Thyroid gland (tissue), 4 donors: ENCODE measurements at regions not wholly inside any gene's neighbourhood (a gene's known extent, or its start where the extent isn't known, plus 50 kb on each side); places are given as distances from the start of the nearest gene placed in this dataset.

ENCODE experiments used
- DNase-seq, 2 donors: peaks; one replicate each; pipeline ENCODE4 v3.0.0-alpha.2; 2019
- H3K27ac ChIP-seq, 3 donors: fragments of 200-600 bp; sonication (generic); 1 replicate in 2 of 3; 2 replicates in 1 of 3; pipeline ENCODE4 v1.5.1; 2016 to 2019; ENCODE audit warnings: mild to moderate bottlenecking in 1 of 3, moderate library complexity in 1 of 3
- H3K27me3 ChIP-seq: fragments of 200-600 bp; sonication (generic); one replicate; pipeline ENCODE4 v1.5.1; 2019
- H3K36me3 ChIP-seq, 2 donors: fragments of 200-600 bp; sonication (generic); one replicate each; pipeline ENCODE4 v1.5.1; 2016 to 2019
- H3K4me1 ChIP-seq, 2 donors: fragments of 200-600 bp; sonication (generic); one replicate each; pipeline ENCODE4 v1.5.1; 2017 to 2019
- H3K4me3 ChIP-seq, 3 donors: fragments of 200-600 bp; sonication (generic); replicated peaks in 1 of 3; 1 replicate in 2 of 3; 2 replicates in 1 of 3; pipeline ENCODE4 v1.5.1; 2016; ENCODE audit warnings: mild to moderate bottlenecking in 1 of 3
- H3K9me3 ChIP-seq: fragments of 200-600 bp; sonication (generic); one replicate; pipeline ENCODE4 v1.5.1; 2017
- CTCF ChIP-seq, 6 experiments: fragments of 200-600 bp in 3 of 6; fragments of 450-650 bp in 3 of 6; sonication (generic) in 3 of 6; IDR thresholded peaks; one replicate each; pipeline ENCODE4 v1.5.1; 2016 to 2019; ENCODE audit warnings: antibody characterized with exemption in 6 of 6, mild to moderate bottlenecking in 2 of 6, inconsistent platforms in 1 of 6, moderate library complexity in 1 of 6
- POLR2A ChIP-seq, 2 donors: fragments of 450-650 bp; IDR thresholded peaks; one replicate each; pipeline ENCODE4 v1.6.1; 2017; ENCODE audit warnings: antibody characterized with exemption in 2 of 2, mild to moderate bottlenecking in 2 of 2, moderate library complexity in 1 of 2
- WGBS, 2 donors: methylation state at CpG; one replicate each; pipeline ENCODE4 v1.1.5; 2017; 5-methylcytosine and 5-hydroxymethylcytosine counted together
- intact Hi-C: fragments of 100-400 bp; cut with DNase I; formaldehyde crosslinking; loops from one replicate; pipeline ENCODE4 v1.15.1; 2023

- Histone ChIP-seq H3K4me3 (no peak overlapping the region), H3K27ac (no peak overlapping the region), H3K36me3 (no peaks in the 10 kb centered on the region), H3K9me3 (no peaks in the 10 kb centered on the region), H3K27me3 (no peaks in the 10 kb centered on the region), H3K4me1 (peaks cover 0 to 3% of the 10 kb centered on the region in 2 donors)
- no peak for DNase-seq
- 80 to 81% methylated on average over 18 of the region's 23 CpGs for WGBS, 2 donors
- intact Hi-C loops: no loop called here
- TF ChIP-seq POLR2A (IDR thresholded peaks at IDR 0.05) (no peak), CTCF (IDR thresholded peaks at IDR 0.05) (no peak)
These were observed 63.9 kb upstream of the PDE10A start for GRCh38 chr6:165726965-165727381.

- Histone ChIP-seq H3K27ac (no peak overlapping the region), H3K4me3 (no peak overlapping the region), H3K27me3 (no peaks in the 10 kb centered on the region), H3K9me3 (no peaks in the 10 kb centered on the region), H3K4me1 (peaks cover 0 to under 1% of the 10 kb centered on the region in 2 donors), H3K36me3 (no peaks in the 10 kb centered on the region)
- DNase-seq: no peak
- TF ChIP-seq CTCF (IDR thresholded peaks at IDR 0.05): no peak
- TF ChIP-seq POLR2A (IDR thresholded peaks at IDR 0.05): no peak
- intact Hi-C loops: no loop called here
- WGBS, 2 donors: 90% methylated on average over 25 of the region's 25 CpGs
These were observed 63.3 kb upstream of the PDE10A start for GRCh38 chr6:165726290-165726875.

GRCh38 chr6:165725201-165725600 is 62.2 kb upstream of the PDE10A start:
- 93 to 97% methylated on average over 6 to 7 of the region's 7 CpGs for WGBS, 2 donors

GRCh38 chr6:165723326-165723725 is 60.3 kb upstream of the PDE10A start:
- intact Hi-C loops: no loop called here
- H3K27me3 ChIP-seq: no peaks in the 10 kb centered on the region
- TF ChIP-seq CTCF (IDR thresholded peaks at IDR 0.05) (no peak), POLR2A (IDR thresholded peaks at IDR 0.05) (no peak)
- no peak overlapping the region for H3K27ac ChIP-seq
- 82 to 85% methylated on average over 9 of the region's 9 CpGs for WGBS, 2 donors
- no peak for DNase-seq
- no peaks in the 10 kb centered on the region for H3K36me3 ChIP-seq
- H3K4me3 ChIP-seq: no peak overlapping the region
- H3K9me3 ChIP-seq: no peaks in the 10 kb centered on the region
- H3K4me1 ChIP-seq: no peaks in the 10 kb centered on the region

More at GRCh38 chr6:165725201-165725600, 62.2 kb upstream of the PDE10A start:
- intact Hi-C loops: no loop called here
- Histone ChIP-seq H3K9me3 (no peaks in the 10 kb centered on the region), H3K4me3 (no peak overlapping the region), H3K27me3 (no peaks in the 10 kb centered on the region), H3K4me1 (no peaks in the 10 kb centered on the region), H3K27ac (no peak overlapping the region), H3K36me3 (no peaks in the 10 kb centered on the region)
- TF ChIP-seq POLR2A (IDR thresholded peaks at IDR 0.05): no peak
- TF ChIP-seq CTCF (IDR thresholded peaks at IDR 0.05): no peak
- no peak for DNase-seq

GRCh38 chr6:165722022-165722421 is 59.0 kb upstream of the PDE10A start:
- DNase-seq: no peak
- H3K36me3 ChIP-seq: no peaks in the 10 kb centered on the region
- H3K9me3 ChIP-seq: no peaks in the 10 kb centered on the region
- intact Hi-C loops: no loop called here
- no peak overlapping the region for H3K27ac ChIP-seq
- no peaks in the 10 kb centered on the region for H3K27me3 ChIP-seq
- WGBS, 2 donors: 85 to 92% methylated on average over 4 of the region's 4 CpGs
- TF ChIP-seq CTCF (IDR thresholded peaks at IDR 0.05) (no peak), POLR2A (IDR thresholded peaks at IDR 0.05) (no peak)
- H3K4me1 ChIP-seq: no peaks in the 10 kb centered on the region
- no peak overlapping the region for H3K4me3 ChIP-seq
